GM19025 (cell line): ENCODE measurements at regions not wholly inside any gene's neighbourhood (a gene's known extent, or its start where the extent isn't known, plus 50 kb on each side); places are given as distances from the start of the nearest gene placed in this dataset.

Experiments
- ATAC-seq: cut with Tn5 transposase; IDR thresholded peaks from one replicate; pipeline ENCODE4 v1.9.1; 2021; ENCODE audit warnings: mild to moderate bottlenecking, low read depth, moderate library complexity; ENCODE audit not compliant: unreplicated experiment

- no peak for ATAC-seq
Measured at GRCh38 chr13:109541081-109541480, 245.3 kb downstream of the IRS2 start.

- no peak for ATAC-seq
Measured at GRCh38 chr13:109537584-109537983, 248.8 kb downstream of the IRS2 start.

GRCh38 chr13:109533350-109533749, 253.0 kb downstream of the IRS2 start:
- ATAC-seq, result no peak

GRCh38 chr13:109529964-109530363, 256.4 kb downstream of the IRS2 start:
- no peak for ATAC-seq

- no peak for ATAC-seq
Measured at GRCh38 chr13:109521719-109522118, 264.7 kb downstream of the IRS2 start.

GRCh38 chr13:109517517-109517916, 268.9 kb downstream of the IRS2 start:
- ATAC-seq, result no peak

- ATAC-seq, result no peak
Measured at GRCh38 chr13:109516186-109516585, 270.2 kb downstream of the IRS2 start.

- ATAC-seq, result no peak
Measured at GRCh38 chr13:109510013-109510412, 276.4 kb downstream of the IRS2 start.

GRCh38 chr13:109509154-109509900, 277.1 kb downstream of the IRS2 start:
- ATAC-seq, result no peak

- ATAC-seq, result no peak
Measured at GRCh38 chr13:109500146-109500773, 286.1 kb downstream of the IRS2 start.

- ATAC-seq, result no peak
Measured at GRCh38 chr13:109497917-109498316, 288.5 kb downstream of the IRS2 start.

GRCh38 chr13:109496216-109496615, 290.2 kb downstream of the IRS2 start:
- no peak for ATAC-seq

GRCh38 chr13:109494925-109495369, 291.4 kb downstream of the IRS2 start:
- no peak for ATAC-seq

GRCh38 chr13:109485136-109485794, 301.1 kb downstream of the IRS2 start:
- ATAC-seq, result no peak

- ATAC-seq, result no peak
Measured at GRCh38 chr13:109483284-109483683, 303.1 kb downstream of the IRS2 start.

- ATAC-seq, result no peak
Measured at GRCh38 chr13:109481040-109481439, 305.3 kb downstream of the IRS2 start.

- no peak for ATAC-seq
Measured at GRCh38 chr13:109480011-109480955, 306.1 kb downstream of the IRS2 start.

GRCh38 chr13:109479534-109479933, 306.8 kb downstream of the IRS2 start:
- no peak for ATAC-seq

- no peak for ATAC-seq
Measured at GRCh38 chr13:109476001-109476400, 310.4 kb downstream of the IRS2 start.

- ATAC-seq, result no peak
Measured at GRCh38 chr13:109468123-109468522, 318.3 kb downstream of the IRS2 start.
